GM21390 (cell line): ENCODE measurements at regions not wholly inside any gene's neighbourhood (a gene's known extent, or its start where the extent isn't known, plus 50 kb on each side); places are given as distances from the start of the nearest gene placed in this dataset.
A peak's percentile ranks its signal among the peaks of the same experiment; 100 is the strongest.
"Not testable (repeated sequence)": the region's sequence is repeated elsewhere in the genome, so short reads cannot be mapped to it uniquely, and the experiment has no call there.

Experiments
- ATAC-seq: cut with Tn5 transposase; IDR thresholded peaks from one replicate; pipeline ENCODE4 v1.9.1; 2021; ENCODE audit not compliant: unreplicated experiment

DNA sequence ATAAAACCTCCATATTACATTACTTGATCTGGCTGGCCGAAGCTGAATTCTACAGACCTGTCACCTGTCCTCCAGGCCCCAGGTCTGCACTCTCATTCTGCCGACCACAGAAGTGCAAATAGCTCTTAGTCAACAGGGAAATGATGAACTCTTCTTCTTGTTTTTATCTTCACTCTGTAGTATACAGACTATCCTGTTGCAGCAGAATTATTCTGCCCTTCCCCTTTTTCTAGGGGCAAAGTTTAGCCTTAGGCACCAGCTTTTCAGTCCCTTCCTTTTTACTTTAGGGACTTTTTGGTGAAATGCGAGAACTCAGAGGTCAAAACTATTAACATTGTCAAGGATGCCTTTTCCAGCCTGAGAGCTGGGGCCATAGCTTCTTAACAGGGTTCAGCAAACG lies 229.6 kb upstream of the EGLN3 start:
- ATAC-seq, result no peak

- ATAC-seq, result no peak
Measured at GRCh38 chr14:34179727-34180126, 228.9 kb upstream of the EGLN3 start.

DNA sequence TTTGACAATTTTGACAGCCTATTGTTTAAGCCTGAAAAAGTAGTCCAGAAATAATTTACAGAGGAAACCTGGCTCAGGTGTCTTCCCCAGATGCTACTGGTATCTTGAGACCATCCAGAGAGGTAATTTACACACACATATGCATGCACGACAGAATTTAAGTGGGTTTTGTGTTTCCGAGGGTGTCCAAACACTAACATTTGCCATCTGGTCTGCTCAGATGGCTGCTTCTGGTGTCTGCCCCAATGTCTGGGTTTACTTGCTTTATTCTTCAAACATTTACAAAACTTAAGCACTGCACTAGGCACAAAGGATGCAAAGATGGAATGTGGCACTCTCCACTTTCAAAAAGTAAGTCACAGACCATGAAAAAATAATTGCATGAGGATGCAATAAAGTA lies 226.6 kb upstream of the EGLN3 start:
- ATAC-seq, result no peak

GRCh38 chr14:34175574-34175973 lies 224.7 kb upstream of the EGLN3 start:
- peak; percentile 81 for ATAC-seq

DNA sequence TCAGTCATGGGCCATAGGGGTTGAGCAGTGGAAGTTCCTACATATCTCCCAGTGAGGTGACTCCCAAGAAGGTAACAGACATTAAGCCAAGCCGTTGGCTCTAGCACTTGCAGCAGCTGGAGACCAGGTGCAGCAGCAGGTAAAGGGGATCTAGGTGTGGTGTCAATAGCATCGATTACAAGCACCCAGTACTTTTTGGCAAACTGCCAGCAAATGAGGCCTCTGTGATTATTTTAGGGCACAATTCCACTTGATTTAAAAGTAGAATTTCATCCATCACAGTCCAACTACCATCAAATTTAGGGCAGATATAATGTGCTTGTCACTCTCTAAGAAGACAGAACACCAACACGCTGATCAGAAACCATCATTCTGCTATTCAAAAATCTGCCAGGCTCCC lies 224.1 kb upstream of the EGLN3 start:
- no peak for ATAC-seq

DNA sequence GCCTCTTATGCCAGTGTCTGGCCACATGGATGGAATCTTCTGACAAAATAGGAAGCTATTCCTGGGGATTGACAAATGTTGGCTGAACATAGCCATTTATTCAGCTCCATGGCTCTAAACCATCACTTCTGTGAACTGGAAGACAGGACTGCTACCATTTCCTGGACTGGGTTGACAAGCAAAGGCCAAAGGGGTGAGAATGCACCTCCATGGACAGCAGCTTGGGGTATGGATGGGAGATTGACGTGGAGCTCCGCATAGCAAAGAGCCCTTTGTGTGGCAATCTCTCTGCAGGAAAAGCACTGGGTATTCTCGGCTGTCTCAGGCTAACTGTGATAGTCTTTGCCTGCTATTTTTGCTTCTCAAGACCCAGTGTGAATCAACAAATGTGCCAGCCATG lies 223.0 kb upstream of the EGLN3 start:
- no peak for ATAC-seq

DNA sequence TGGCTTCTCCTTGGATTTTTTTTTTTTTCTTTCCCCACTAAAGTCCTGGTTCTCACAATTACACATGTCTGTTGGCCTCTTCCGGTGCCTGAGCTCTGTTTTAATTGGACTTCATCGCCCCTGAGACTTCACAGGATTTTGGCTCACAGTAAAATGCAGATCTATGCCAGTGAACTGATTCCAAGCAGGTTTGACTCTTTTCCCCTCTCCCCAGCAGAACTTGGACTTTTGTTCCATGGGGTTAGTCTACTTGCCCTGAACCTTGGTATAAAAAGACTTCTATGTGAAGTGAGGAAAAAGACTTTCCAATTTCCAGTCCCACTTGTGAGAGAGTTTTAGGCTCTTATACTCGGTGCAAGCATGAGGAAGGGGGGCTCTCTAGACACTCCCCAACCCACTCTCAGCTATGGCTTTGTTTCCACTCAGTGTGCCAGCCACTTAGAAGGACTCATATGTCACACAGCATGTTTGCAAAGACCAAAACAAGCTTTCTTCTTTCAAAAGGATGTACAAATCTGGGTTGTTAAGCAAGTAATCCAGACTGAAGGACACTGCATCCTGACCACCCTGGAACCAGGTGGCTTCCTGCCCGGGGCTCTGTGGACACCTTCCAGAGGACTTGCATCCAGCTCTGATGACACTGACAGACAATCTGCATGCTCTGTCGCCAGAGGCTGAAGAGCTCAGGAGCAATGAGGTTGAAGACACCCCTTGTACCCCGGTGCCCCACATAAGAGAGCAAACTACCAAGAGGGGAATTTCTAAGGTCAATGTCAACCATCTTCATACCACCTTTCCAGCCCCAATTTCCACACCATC lies 221.9 kb upstream of the EGLN3 start:
- no peak for ATAC-seq

GRCh38 chr14:34172173-34172451 lies 221.2 kb upstream of the EGLN3 start:
- ATAC-seq, result no peak

DNA sequence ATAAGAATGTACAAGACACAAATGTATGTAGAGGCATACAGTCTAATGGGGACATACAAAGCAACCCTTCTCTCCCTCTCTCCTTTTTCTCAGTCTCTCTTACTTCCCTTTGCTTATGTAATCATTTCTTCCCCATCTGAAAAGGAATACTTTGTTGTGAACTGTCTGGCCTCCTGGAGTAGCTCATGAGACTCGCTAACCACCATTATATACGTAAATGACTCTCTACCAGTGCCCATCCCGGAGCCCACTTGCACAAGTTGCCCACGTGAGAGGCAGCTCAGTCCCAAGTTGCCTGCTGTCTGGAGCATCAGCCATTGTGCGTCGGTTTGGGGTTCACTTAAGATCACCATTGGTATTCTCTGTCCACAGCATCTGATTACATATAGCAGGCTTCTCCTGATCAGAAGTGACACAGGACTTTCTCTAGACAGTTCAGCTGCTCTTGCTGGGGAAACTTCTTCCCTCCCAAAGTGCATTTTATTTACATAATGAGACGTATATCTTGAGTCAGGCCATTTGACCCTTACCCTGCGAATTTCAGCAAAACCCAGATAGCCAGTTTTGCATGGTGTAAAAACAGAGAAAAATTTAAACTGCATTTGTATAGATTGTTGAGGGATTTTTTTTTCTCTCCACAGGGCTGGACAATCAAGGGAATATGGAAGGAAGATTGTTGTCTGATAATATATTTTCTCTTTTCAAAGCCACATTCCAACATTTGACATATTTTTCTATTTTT lies 220.7 kb upstream of the EGLN3 start:
- ATAC-seq, result no peak

DNA sequence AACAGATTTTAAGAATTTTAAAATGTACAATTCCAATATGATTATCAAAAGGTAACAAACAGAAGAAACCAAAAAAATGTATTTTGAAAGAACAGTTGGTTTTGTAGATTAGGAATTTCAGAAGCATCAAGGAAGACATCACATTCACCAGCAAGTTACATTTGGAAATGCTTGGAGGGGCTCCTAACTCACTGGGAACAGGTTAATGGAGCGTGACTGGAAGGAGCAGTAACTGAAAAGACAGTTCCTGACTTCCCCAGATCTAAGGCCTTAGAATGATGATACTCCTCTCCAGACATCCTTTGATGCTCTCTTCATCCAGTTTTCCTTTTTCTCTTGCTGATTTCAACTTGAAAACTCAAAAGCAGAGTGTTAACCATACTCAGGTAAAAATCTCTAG lies 220.0 kb upstream of the EGLN3 start:
- no peak for ATAC-seq

- ATAC-seq, result no peak
Measured at GRCh38 chr14:34169561-34169960, 218.7 kb upstream of the EGLN3 start.

- no peak for ATAC-seq
Measured at GRCh38 chr14:34168656-34169055, 217.8 kb upstream of the EGLN3 start.

DNA sequence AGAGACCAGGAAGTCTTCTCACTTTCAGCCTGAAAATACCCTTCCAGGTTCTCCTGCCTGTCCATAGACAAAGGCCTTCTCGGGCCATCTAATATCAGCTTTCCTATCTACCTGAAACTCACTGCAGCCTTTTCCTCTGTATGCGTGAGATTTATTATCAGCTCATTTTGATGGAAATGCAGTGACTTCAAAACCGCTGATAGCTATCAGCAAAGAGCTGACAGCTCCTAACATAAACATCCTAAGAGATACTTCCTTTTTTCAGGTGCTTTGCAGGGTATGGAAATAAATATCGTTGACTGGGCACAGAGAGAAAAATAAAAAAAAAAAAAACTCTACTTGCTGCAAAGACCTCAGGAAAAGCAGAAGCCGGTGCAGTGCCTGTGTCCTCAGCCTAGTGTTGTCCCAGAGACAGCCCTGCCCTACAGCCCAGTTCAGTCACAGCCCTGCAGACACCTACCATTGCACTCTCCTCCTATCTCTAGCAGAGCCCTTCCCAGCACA lies 215.0 kb upstream of the EGLN3 start:
- no peak for ATAC-seq

DNA sequence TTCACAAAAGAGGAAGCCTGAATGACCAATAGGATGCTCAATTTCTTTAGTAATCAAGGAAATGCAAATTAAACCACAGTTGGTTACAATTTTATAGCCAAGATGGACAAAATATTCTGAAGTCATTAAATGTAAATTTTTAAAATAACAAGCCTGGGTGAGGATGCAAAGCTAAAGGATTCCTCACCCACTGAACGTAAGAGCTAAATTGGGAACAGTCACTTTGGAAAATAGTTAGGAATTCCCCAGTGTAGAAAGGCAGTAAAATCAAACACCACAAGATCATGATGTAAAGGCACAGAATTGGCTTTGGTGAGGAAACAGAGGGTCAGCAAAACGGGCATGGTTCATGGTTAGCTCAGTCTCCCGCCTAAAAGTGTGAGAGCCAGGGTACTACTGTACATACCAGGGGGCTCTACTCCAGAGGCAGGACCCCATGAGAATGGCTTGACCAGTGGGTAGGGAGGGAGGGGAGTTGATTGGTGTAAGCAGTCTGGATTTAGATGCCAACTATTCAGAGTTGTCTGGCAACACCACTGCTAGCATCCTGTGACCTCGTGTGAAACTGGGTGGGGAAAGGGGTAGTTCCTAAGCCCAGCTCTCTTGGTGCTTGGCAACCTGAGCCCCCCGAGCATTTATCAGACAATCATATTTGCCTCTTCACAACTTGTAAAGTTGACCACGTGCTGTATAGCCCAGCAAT lies 213.4 kb upstream of the EGLN3 start:
- no peak for ATAC-seq

DNA sequence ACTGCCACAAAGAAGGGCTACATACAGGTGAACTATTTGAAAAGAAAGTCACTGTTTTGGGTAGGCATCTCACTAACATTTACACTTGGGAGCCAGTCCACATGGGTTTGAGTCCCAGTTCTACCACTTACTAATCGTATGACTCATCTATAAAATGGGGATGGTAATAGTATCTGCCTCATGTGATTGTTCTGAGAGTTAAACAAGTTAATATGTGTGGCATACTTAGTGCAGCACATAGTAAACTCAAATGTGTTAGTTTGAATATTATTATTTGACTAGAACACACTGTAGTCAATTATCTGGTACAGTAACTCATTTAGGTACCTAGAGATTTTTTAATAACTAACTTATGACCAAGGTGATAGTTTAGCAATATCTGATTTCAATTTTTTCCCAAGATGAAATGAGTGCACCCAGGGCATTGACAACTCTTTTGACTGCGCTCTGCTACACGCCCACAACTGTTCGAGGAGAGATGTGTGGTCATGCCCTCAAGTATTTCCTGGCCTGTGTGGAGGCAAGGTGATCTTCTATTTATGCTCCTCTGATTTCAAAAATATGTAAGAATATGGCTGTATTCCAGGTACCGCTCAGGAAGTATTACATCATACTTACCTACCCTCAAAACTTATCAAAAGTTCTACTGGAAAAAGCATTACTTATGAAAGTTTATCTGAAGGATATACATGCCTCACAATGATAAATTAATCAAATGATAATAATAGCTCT lies 210.6 kb upstream of the EGLN3 start:
- ATAC-seq, result no peak

- ATAC-seq, result no peak
Measured at GRCh38 chr14:34160619-34161018, 209.7 kb upstream of the EGLN3 start.

GRCh38 chr14:34157651-34158050 lies 206.8 kb upstream of the EGLN3 start:
- ATAC-seq, result no peak

DNA sequence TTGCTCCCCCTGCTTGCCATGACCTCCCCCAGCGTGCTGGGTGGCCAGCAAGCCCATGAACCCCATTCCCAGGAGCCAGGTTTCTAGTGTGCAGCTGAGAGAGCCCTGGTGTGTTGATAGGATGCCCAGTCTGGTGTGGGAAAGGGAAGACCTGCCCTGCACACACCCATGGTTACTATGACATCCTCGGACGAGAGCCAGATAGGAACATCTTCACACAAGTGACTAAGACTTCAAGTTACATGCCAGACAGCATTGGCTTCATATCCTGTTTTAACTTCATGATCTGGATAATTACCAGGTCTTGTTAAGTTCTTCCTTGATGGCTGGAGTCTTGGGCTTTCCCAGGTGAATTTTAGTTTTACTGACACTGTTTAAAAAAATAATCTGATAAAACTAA lies 196.6 kb upstream of the EGLN3 start:
- no peak for ATAC-seq

GRCh38 chr14:34140127-34140526 lies 189.3 kb upstream of the EGLN3 start:
- not testable (repeated sequence) for ATAC-seq

DNA sequence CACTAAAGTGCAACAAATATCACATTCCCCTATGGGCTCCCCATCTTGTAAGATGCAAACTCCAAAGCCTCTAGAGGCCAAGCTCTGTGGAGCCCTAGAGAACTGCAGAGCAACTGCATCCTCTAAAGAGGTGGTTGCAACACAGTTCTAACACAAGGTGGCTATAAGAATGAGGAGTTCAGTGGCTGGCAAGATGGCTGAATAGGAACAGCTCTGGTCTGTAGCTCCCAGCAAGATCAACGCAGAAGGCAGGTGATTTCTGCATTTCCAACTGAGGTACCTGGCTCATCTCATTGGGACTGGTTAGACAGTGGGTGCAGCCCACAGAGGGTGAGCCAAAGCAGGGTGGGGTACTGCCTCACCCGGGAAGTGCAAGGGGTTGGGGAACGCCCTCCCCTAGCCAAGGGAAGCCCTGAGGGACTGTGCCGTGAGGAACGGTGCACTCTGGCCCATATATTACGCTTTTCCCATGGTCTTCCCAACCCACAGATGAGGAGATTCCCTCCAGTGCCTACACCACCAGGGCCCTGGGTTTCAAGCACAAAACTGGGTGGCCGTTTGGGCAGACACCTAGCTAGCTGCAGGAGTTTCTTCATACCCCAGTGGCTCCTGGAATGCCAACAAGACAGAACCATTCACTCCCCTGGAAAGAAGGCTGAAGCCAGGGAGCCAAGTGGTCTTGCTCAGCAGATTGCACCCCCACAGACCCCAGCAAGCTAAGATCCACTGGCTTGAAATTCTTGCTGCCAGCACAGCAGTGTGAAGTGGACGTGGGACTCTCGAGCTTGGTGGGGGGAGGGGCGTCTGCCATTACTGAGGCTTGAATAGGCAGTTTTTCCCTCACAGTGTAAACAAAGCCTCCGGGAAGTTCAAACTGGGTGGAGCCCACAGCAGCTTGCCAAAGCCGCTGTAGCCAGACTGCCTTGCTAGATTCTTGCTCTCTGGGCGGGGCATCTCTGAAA lies 188.6 kb upstream of the EGLN3 start:
- not testable (repeated sequence) for ATAC-seq
